Transverse colon (tissue), 4 donors: ENCODE measurements at regions not wholly inside any gene's neighbourhood (a gene's known extent, or its start where the extent isn't known, plus 50 kb on each side); places are given as distances from the start of the nearest gene placed in this dataset.
"Not testable (repeated sequence)": the region's sequence is repeated elsewhere in the genome, so short reads cannot be mapped to it uniquely, and the experiment has no call there.

Experiments used
- DNase-seq: peaks from one replicate; pipeline ENCODE4 v3.0.0-alpha.2; 2019
- H3K27ac ChIP-seq, 4 donors: fragments of 200-600 bp; sonication (generic); 2 replicates each; pipeline ENCODE4 v1.5.1; 2016 to 2018; ENCODE audit warnings: inconsistent platforms in 4 of 4
- H3K27me3 ChIP-seq: fragments of 200-600 bp; sonication (generic); 2 replicates; pipeline ENCODE4 v1.5.1; 2017; ENCODE audit warnings: inconsistent platforms
- H3K36me3 ChIP-seq, 4 donors: fragments of 200-600 bp; sonication (generic); 2 replicates each; pipeline ENCODE4 v1.5.1; 2017 to 2019; ENCODE audit warnings: inconsistent platforms in 4 of 4
- H3K4me1 ChIP-seq, 4 donors: fragments of 200-600 bp; sonication (generic); 2 replicates each; pipeline ENCODE4 v1.5.1; 2017 to 2020; ENCODE audit warnings: inconsistent platforms in 4 of 4
- H3K4me3 ChIP-seq, 4 donors: fragments of 200-600 bp; sonication (generic); 1 replicate in 1 of 4; 2 replicates in 3 of 4; pipeline versions ENCODE4 v1.5.1 to v1.6.1; 2017 to 2019; ENCODE audit warnings: inconsistent platforms in 4 of 4
- H3K9me3 ChIP-seq, 2 donors: fragments of 200-600 bp; sonication (generic); 2 replicates each; pipeline ENCODE4 v1.5.1; 2017 to 2019; ENCODE audit warnings: inconsistent platforms in 2 of 2
- CTCF ChIP-seq, 5 experiments: fragments of 200-600 bp in 3 of 5; fragments of 450-650 bp in 2 of 5; sonication (generic) in 3 of 5; IDR thresholded peaks; 1 replicate in 2 of 5; 2 replicates in 3 of 5; pipeline ENCODE4 v1.5.1; 2016 to 2017; ENCODE audit warnings: antibody characterized with exemption in 5 of 5, inconsistent platforms in 3 of 5, mild to moderate bottlenecking in 2 of 5, moderate library complexity in 1 of 5
- EP300 ChIP-seq: sonication (generic); formaldehyde crosslinking; IDR thresholded peaks from one replicate; pipeline ENCODE4 v1.6.1; 2017; ENCODE audit warnings: antibody characterized with exemption, low read depth
- POLR2A ChIP-seq: fragments of 450-650 bp; IDR thresholded peaks from one replicate; pipeline ENCODE4 v1.6.1; 2016; ENCODE audit warnings: antibody characterized with exemption, mild to moderate bottlenecking, moderate library complexity
- POLR2AphosphoS5 ChIP-seq, 3 donors: sonication (generic); formaldehyde crosslinking; IDR thresholded peaks; one replicate each; pipeline ENCODE4 v1.6.1; 2016; ENCODE audit warnings: antibody characterized with exemption in 3 of 3
- WGBS, 2 donors: methylation state at CpG; one replicate each; pipeline ENCODE4 v1.1.5; 2018; ENCODE audit warnings: low coverage in 1 of 2; 5-methylcytosine and 5-hydroxymethylcytosine counted together
- in situ Hi-C, 4 donors: fragments of 200-750 bp; cut with MboI; loops; one replicate each; pipeline versions ENCODE4 v1.15.0 to v1.15.1; 2017; ENCODE audit warnings: low sequenced_read_pairs in 3 of 4, low pct_ligation_motif_present in 1 of 4, low pct_unique_long_range_greater_than_20kb in 1 of 4
- intact Hi-C: fragments of 100-400 bp; cut with DNase I; formaldehyde crosslinking; loops from one replicate; pipeline ENCODE4 v1.15.1; 2023; ENCODE audit warnings: low total_unique reads

GRCh38 chr13:53447863-53448262, 419.2 kb downstream of the OLFM4 start:
- no peak overlapping the region for H3K27ac ChIP-seq
- no peaks in the 10 kb centered on the region for H3K9me3 ChIP-seq
- TF ChIP-seq POLR2AphosphoS5 (IDR thresholded peaks at IDR 0.05) (no peak), POLR2A (no peak), CTCF (IDR thresholded peaks at IDR 0.05) (no peak), EP300 (no peak)
- intact Hi-C loops (loop anchor here (1.0 kb wide), 1 partner anchor 47 kb away; no protein-coding TSS in a partner anchor), in situ Hi-C loops (no loop called here)
- H3K27me3 ChIP-seq, result no peaks in the 10 kb centered on the region
- 60 to 100% methylated on average over 1 to 5 of the region's 5 CpGs for WGBS, 2 donors
- H3K36me3 ChIP-seq, result no peaks in the 10 kb centered on the region
- no peaks in the 10 kb centered on the region for H3K4me1 ChIP-seq
- no peak for DNase-seq
- H3K4me3 ChIP-seq, result no peak overlapping the region

GRCh38 chr13:53452263-53452808, 423.7 kb downstream of the OLFM4 start:
- DNase-seq, H3K4me3 ChIP-seq, intact Hi-C loops, H3K27me3 ChIP-seq, in situ Hi-C loops, H3K9me3 ChIP-seq, H3K27ac ChIP-seq, H3K4me1 ChIP-seq, H3K36me3 ChIP-seq: not testable (repeated sequence)
- WGBS, 2 donors, result 95% methylated on average over 16 of the region's 29 CpGs; no CpG with 5 or more reads in 1 of the 2 donors

GRCh38 chr13:53460796-53461195, 432.2 kb downstream of the OLFM4 start:
- intact Hi-C loops, result no loop called here
- DNase-seq, result no peak
- Histone ChIP-seq H3K27ac (no peak overlapping the region), H3K4me1 (no peaks in the 10 kb centered on the region), H3K27me3 (no peaks in the 10 kb centered on the region), H3K4me3 (no peak overlapping the region), H3K9me3 (no peaks in the 10 kb centered on the region), H3K36me3 (no peaks in the 10 kb centered on the region)
- in situ Hi-C loops, result no loop called here
- TF ChIP-seq EP300, result no peak
- no peak for TF ChIP-seq POLR2A
- TF ChIP-seq CTCF (IDR thresholded peaks at IDR 0.05), result no peak
- WGBS, 2 donors, result 69% methylated on average over 1 of the region's 1 CpG; no CpG with 5 or more reads in 1 of the 2 donors

GRCh38 chr13:53463106-53463505, 434.5 kb downstream of the OLFM4 start:
- Histone ChIP-seq H3K27ac (no peak overlapping the region), H3K4me3 (no peak overlapping the region), H3K27me3 (no peaks in the 10 kb centered on the region), H3K4me1 (no peaks in the 10 kb centered on the region), H3K36me3 (no peaks in the 10 kb centered on the region), H3K9me3 (no peaks in the 10 kb centered on the region)
- intact Hi-C loops (no loop called here), in situ Hi-C loops (no loop called here)
- TF ChIP-seq POLR2AphosphoS5 (IDR thresholded peaks at IDR 0.05) (no peak), CTCF (IDR thresholded peaks at IDR 0.05) (no peak)
- WGBS, 2 donors, result 83 to 84% methylated on average over 3 of the region's 3 CpGs
- no peak for DNase-seq

GRCh38 chr13:53466576-53466975, 438.0 kb downstream of the OLFM4 start:
- in situ Hi-C loops, result no loop called here
- Histone ChIP-seq H3K4me1 (no peaks in the 10 kb centered on the region), H3K27me3 (no peaks in the 10 kb centered on the region), H3K27ac (no peak overlapping the region), H3K9me3 (no peaks in the 10 kb centered on the region), H3K4me3 (no peak overlapping the region), H3K36me3 (no peaks in the 10 kb centered on the region)
- intact Hi-C loops, result no loop called here
- TF ChIP-seq POLR2A (no peak), POLR2AphosphoS5 (IDR thresholded peaks at IDR 0.05) (no peak), EP300 (no peak), CTCF (IDR thresholded peaks at IDR 0.05) (no peak)
- 74 to 86% methylated on average over 1 of the region's 1 CpG for WGBS, 2 donors
- DNase-seq, result no peak
